ENCODE measurements at regions not wholly inside any gene's neighbourhood (a gene's known extent, or its start where the extent isn't known, plus 50 kb on each side); places are given as distances from the start of the nearest gene placed in this dataset.

- H3K4ac ChIP-seq (ENCODE audit: low read depth in 1 of 2, low read length in 2 of 2) = no peak overlapping the region
- no peaks in the 10 kb centered on the region for H3K36me3 ChIP-seq (ENCODE audit: control insufficient read depth in 1 of 2, insufficient read depth in 2 of 2, low read depth in 1 of 2, low read length in 2 of 2)
- no peaks in the 10 kb centered on the region for H3K9me3 ChIP-seq (ENCODE audit: control insufficient read depth, low read length)
- H3K4me1 ChIP-seq (ENCODE audit: control insufficient read depth, insufficient read depth, low read depth, low read length) = no peaks in the 10 kb centered on the region
- peak; percentile 3 for DNase-seq
- H2BK12ac ChIP-seq (ENCODE audit: low read length in 2 of 2) = no peak overlapping the region
- peak overlapping the region; percentile 25 for H3K9ac ChIP-seq (ENCODE audit: low read length)
- no peak overlapping the region for H3K4me3 ChIP-seq (ENCODE audit: insufficient read depth in 1 of 2, low read depth in 1 of 2, low read length in 2 of 2)
- WGBS = 72% methylated on average over 2 of the region's 2 CpGs
- H2AK5ac ChIP-seq (ENCODE audit: low read length, severe bottlenecking) = no peak overlapping the region
- H3K79me1 ChIP-seq (replicated peaks; ENCODE audit: low read length, poor library complexity, severe bottlenecking) = no peaks in the 10 kb centered on the region
- H4K91ac ChIP-seq (ENCODE audit: low read length) = no peak overlapping the region
- no peak overlapping the region for H3K27ac ChIP-seq (ENCODE audit: low read length, poor library complexity, severe bottlenecking)
- H2BK5ac ChIP-seq (ENCODE audit: low read depth, low read length, poor library complexity, severe bottlenecking) = no peak overlapping the region
- H4K8ac ChIP-seq (ENCODE audit: low read length) = no peak overlapping the region
- H3K18ac ChIP-seq (ENCODE audit: low read depth in 1 of 2, low read length in 2 of 2) = no peak overlapping the region
- H3K4me2 ChIP-seq (ENCODE audit: low read length, poor library complexity, severe bottlenecking) = no peak overlapping the region
- no peak overlapping the region for H2BK15ac ChIP-seq (ENCODE audit: low read depth, poor library complexity, severe bottlenecking)
- peaks cover 0 to 18% of the 10 kb centered on the region in 2 experiments for H3K27me3 ChIP-seq (ENCODE audit: control insufficient read depth in 1 of 2, insufficient read depth in 1 of 2, low read length in 2 of 2)
- H3K14ac ChIP-seq (ENCODE audit: low read length in 2 of 2) = no peak overlapping the region
- no peak overlapping the region for H3K23ac ChIP-seq (ENCODE audit: low read length in 2 of 2)
- H2AFZ ChIP-seq (ENCODE audit: low read depth, low read length) = no peak overlapping the region
- no peak overlapping the region for H2BK120ac ChIP-seq (ENCODE audit: low read depth, low read length)
Measured at GRCh38 chr18:1103537-1103936, 198.9 kb downstream of the ADCYAP1 start.

DNA sequence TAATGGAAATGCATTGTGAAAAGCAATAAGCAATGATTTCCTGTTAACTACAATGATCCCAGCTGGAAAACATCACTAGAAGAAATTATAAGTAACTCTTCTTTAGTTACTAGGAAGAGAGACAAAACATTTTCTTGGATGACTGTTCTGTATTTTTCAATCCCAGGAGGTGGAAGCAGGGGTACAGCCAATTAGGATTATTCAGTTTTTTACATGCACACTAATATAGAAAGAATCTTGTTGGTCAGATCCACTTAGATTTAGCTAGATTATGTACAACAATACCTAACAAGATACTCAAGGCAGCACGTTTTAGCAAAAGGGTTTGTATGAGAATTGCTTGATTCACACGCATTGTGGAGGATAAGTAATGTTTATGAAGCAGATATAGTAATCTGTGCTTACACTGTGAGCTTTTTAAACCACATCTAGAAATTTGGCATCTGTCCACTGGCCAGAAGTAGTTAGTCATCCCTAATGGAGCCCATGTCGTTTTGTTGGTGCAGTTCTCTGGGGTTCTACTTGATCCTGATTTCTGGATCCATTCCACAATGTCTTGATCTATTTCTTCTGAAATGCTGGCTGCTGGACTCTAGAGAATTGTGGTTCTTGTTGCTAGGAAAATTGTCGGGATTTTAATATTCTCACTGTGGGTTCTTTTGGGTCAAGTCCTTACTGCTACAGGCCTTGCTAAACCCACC lies 199.7 kb downstream of the ADCYAP1 start:
- DNase-seq = peak; percentile 65
- Histone ChIP-seq H3K79me1 (replicated peaks; ENCODE audit: low read length, poor library complexity, severe bottlenecking) (no peaks in the 10 kb centered on the region), H3K27me3 (ENCODE audit: control insufficient read depth in 1 of 2, insufficient read depth in 1 of 2, low read length in 2 of 2) (peaks cover 0 to 18% of the 10 kb centered on the region in 2 experiments), H3K4me3 (ENCODE audit: insufficient read depth in 1 of 2, low read depth in 1 of 2, low read length in 2 of 2) (no peak overlapping the region), H3K18ac (ENCODE audit: low read depth in 1 of 2, low read length in 2 of 2) (no peak overlapping the region), H2BK12ac (ENCODE audit: low read length in 2 of 2) (no peak overlapping the region), H2BK120ac (ENCODE audit: low read depth, low read length) (no peak overlapping the region), H3K4me1 (ENCODE audit: control insufficient read depth, insufficient read depth, low read depth, low read length) (no peaks in the 10 kb centered on the region), H3K9me3 (ENCODE audit: control insufficient read depth, low read length) (no peaks in the 10 kb centered on the region), H2AFZ (ENCODE audit: low read depth, low read length) (no peak overlapping the region), H3K14ac (ENCODE audit: low read length in 2 of 2) (no peak overlapping the region), H2BK15ac (ENCODE audit: low read depth, poor library complexity, severe bottlenecking) (no peak overlapping the region), H4K91ac (ENCODE audit: low read length) (no peak overlapping the region), H4K8ac (ENCODE audit: low read length) (no peak overlapping the region), H3K9ac (ENCODE audit: low read length) (peak overlapping the region; percentile 25), H3K4me2 (ENCODE audit: low read length, poor library complexity, severe bottlenecking) (no peak overlapping the region), H3K36me3 (ENCODE audit: control insufficient read depth in 1 of 2, insufficient read depth in 2 of 2, low read depth in 1 of 2, low read length in 2 of 2) (no peaks in the 10 kb centered on the region), H2BK5ac (ENCODE audit: low read depth, low read length, poor library complexity, severe bottlenecking) (no peak overlapping the region), H2AK5ac (ENCODE audit: low read length, severe bottlenecking) (no peak overlapping the region), H3K4ac (ENCODE audit: low read depth in 1 of 2, low read length in 2 of 2) (no peak overlapping the region), H3K27ac (ENCODE audit: low read length, poor library complexity, severe bottlenecking) (no peak overlapping the region), H3K23ac (ENCODE audit: low read length in 2 of 2) (no peak overlapping the region)
- 56% methylated on average over 4 of the region's 4 CpGs for WGBS

GRCh38 chr18:1124495-1124894 lies 219.8 kb downstream of the ADCYAP1 start:
- no peaks in the 10 kb centered on the region for H3K79me1 ChIP-seq (replicated peaks; ENCODE audit: low read length, poor library complexity, severe bottlenecking)
- H2AK5ac ChIP-seq (ENCODE audit: low read length, severe bottlenecking) = no peak overlapping the region
- H3K36me3 ChIP-seq (ENCODE audit: control insufficient read depth in 1 of 2, insufficient read depth in 2 of 2, low read depth in 1 of 2, low read length in 2 of 2) = no peaks in the 10 kb centered on the region
- H2BK120ac ChIP-seq (ENCODE audit: low read depth, low read length) = no peak overlapping the region
- no peak overlapping the region for H4K8ac ChIP-seq (ENCODE audit: low read length)
- no peak overlapping the region for H2AFZ ChIP-seq (ENCODE audit: low read depth, low read length)
- no peak overlapping the region for H3K4me3 ChIP-seq (ENCODE audit: insufficient read depth in 1 of 2, low read depth in 1 of 2, low read length in 2 of 2)
- H3K4ac ChIP-seq (ENCODE audit: low read depth in 1 of 2, low read length in 2 of 2) = no peak overlapping the region
- H3K27ac ChIP-seq (ENCODE audit: low read length, poor library complexity, severe bottlenecking) = no peak overlapping the region
- no peak overlapping the region for H4K91ac ChIP-seq (ENCODE audit: low read length)
- DNase-seq = no peak
- H3K9ac ChIP-seq (ENCODE audit: low read length) = no peak overlapping the region
- H3K23ac ChIP-seq (ENCODE audit: low read length in 2 of 2) = no peak overlapping the region
- H3K4me2 ChIP-seq (ENCODE audit: low read length, poor library complexity, severe bottlenecking) = no peak overlapping the region
- no peaks in the 10 kb centered on the region for H3K4me1 ChIP-seq (ENCODE audit: control insufficient read depth, insufficient read depth, low read depth, low read length)
- no peak overlapping the region for H3K18ac ChIP-seq (ENCODE audit: low read depth in 1 of 2, low read length in 2 of 2)
- no peak overlapping the region for H2BK5ac ChIP-seq (ENCODE audit: low read depth, low read length, poor library complexity, severe bottlenecking)
- H3K14ac ChIP-seq (ENCODE audit: low read length in 2 of 2) = no peak overlapping the region
- WGBS = 97% methylated on average over 1 of the region's 2 CpGs
- no peak overlapping the region for H2BK12ac ChIP-seq (ENCODE audit: low read length in 2 of 2)
- H3K9me3 ChIP-seq (ENCODE audit: control insufficient read depth, low read length) = peaks cover 6% of the 10 kb centered on the region
- H2BK15ac ChIP-seq (ENCODE audit: low read depth, poor library complexity, severe bottlenecking) = no peak overlapping the region
- H3K27me3 ChIP-seq (ENCODE audit: control insufficient read depth in 1 of 2, insufficient read depth in 1 of 2, low read length in 2 of 2) = no peaks in the 10 kb centered on the region

DNA sequence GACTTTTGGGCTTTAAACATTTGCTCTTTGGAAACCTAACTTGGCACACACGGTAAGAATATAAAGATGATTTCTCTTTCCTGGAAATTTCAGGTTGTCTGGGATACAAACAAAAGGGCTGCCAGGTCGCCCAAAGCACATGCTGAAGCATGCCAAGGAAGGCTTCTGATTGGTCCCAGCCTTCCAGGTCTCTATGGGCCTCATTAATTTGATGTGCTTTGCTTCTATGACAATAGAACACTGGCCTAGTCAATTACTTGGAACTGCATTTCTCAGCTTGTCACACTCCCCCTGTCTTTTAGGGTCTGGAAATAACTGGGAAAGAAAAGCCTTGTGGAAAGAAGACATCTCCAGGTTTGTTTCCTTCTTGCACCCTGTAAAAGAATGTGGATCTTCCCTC lies 228.9 kb downstream of the ADCYAP1 start:
- Histone ChIP-seq H2BK15ac (ENCODE audit: low read depth, poor library complexity, severe bottlenecking) (no peak overlapping the region), H3K4ac (ENCODE audit: low read depth in 1 of 2, low read length in 2 of 2) (no peak overlapping the region), H3K4me2 (ENCODE audit: low read length, poor library complexity, severe bottlenecking) (no peak overlapping the region), H4K91ac (ENCODE audit: low read length) (no peak overlapping the region), H2AFZ (ENCODE audit: low read depth, low read length) (no peak overlapping the region), H2BK5ac (ENCODE audit: low read depth, low read length, poor library complexity, severe bottlenecking) (no peak overlapping the region), H3K27me3 (ENCODE audit: control insufficient read depth in 1 of 2, insufficient read depth in 1 of 2, low read length in 2 of 2) (no peaks in the 10 kb centered on the region), H3K4me3 (ENCODE audit: insufficient read depth in 1 of 2, low read depth in 1 of 2, low read length in 2 of 2) (no peak overlapping the region), H3K27ac (ENCODE audit: low read length, poor library complexity, severe bottlenecking) (no peak overlapping the region), H3K79me1 (replicated peaks; ENCODE audit: low read length, poor library complexity, severe bottlenecking) (no peaks in the 10 kb centered on the region), H3K36me3 (ENCODE audit: control insufficient read depth in 1 of 2, insufficient read depth in 2 of 2, low read depth in 1 of 2, low read length in 2 of 2) (no peaks in the 10 kb centered on the region), H3K4me1 (ENCODE audit: control insufficient read depth, insufficient read depth, low read depth, low read length) (no peaks in the 10 kb centered on the region), H2BK120ac (ENCODE audit: low read depth, low read length) (no peak overlapping the region), H3K9ac (ENCODE audit: low read length) (no peak overlapping the region), H2BK12ac (ENCODE audit: low read length in 2 of 2) (no peak overlapping the region), H3K14ac (ENCODE audit: low read length in 2 of 2) (no peak overlapping the region), H2AK5ac (ENCODE audit: low read length, severe bottlenecking) (no peak overlapping the region), H3K18ac (ENCODE audit: low read depth in 1 of 2, low read length in 2 of 2) (no peak overlapping the region), H4K8ac (ENCODE audit: low read length) (no peak overlapping the region), H3K23ac (ENCODE audit: low read length in 2 of 2) (no peak overlapping the region), H3K9me3 (ENCODE audit: control insufficient read depth, low read length) (peaks cover 9% of the 10 kb centered on the region)
- no peak for DNase-seq
- 58% methylated on average over 2 of the region's 2 CpGs for WGBS
